ENCODE measurements at regions not wholly inside any gene's neighbourhood (a gene's known extent, or its start where the extent isn't known, plus 50 kb on each side); places are given as distances from the start of the nearest gene placed in this dataset.

DNA sequence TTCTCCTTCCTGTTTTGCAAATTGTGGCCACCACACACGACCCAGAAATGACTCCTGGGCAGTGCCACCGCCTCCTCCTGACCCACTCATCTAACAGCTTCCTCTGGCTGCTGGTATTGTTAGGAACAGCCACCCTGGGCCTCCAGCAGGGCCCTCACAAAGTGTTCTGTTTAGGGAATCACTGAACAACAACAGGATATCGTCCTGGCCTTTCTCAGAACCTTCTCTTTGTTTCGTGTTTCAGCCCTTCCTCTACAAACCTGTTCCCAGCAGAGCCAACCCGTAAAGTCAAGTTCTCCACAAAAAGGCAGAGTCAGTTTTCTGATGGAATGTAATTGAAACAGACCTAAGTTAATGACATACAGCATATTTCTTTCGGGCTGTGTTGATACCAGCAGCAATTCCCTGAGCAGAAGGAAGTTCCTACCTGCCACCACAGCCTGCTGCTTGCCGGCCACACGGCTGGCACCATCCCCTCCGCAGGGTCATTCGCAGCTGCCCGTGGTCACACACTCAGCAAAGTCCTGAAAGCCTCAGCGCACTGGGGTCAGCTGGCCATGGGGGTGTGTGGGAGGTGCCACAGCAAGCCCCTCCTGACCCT lies 91.7 kb upstream of the PITRM1 start:
- no peak for TF ChIP-seq POLR2A (IDR thresholded peaks at IDR 0.05; ENCODE audit: low read depth, low read length)
- no peak for TF ChIP-seq TAF1 (IDR thresholded peaks at IDR 0.05; ENCODE audit: borderline replicate concordance, low read depth, low read length)

All from GM12892 (cell line).